SKM-1 treated with dmso at 0.1 percent for 144 hours (cell line): ENCODE measurements at regions not wholly inside any gene's neighbourhood (a gene's known extent, or its start where the extent isn't known, plus 50 kb on each side); places are given as distances from the start of the nearest gene placed in this dataset.

Experiments
- DNase-seq: peaks from one replicate; lab custom pipeline; 2025; ENCODE audit not compliant: unreplicated experiment; lab: John Stamatoyannopoulos, UW

GRCh38 chr7:25391961-25392587, 163.8 kb upstream of the NPVF start:
- DNase-seq, result no peak

DNA sequence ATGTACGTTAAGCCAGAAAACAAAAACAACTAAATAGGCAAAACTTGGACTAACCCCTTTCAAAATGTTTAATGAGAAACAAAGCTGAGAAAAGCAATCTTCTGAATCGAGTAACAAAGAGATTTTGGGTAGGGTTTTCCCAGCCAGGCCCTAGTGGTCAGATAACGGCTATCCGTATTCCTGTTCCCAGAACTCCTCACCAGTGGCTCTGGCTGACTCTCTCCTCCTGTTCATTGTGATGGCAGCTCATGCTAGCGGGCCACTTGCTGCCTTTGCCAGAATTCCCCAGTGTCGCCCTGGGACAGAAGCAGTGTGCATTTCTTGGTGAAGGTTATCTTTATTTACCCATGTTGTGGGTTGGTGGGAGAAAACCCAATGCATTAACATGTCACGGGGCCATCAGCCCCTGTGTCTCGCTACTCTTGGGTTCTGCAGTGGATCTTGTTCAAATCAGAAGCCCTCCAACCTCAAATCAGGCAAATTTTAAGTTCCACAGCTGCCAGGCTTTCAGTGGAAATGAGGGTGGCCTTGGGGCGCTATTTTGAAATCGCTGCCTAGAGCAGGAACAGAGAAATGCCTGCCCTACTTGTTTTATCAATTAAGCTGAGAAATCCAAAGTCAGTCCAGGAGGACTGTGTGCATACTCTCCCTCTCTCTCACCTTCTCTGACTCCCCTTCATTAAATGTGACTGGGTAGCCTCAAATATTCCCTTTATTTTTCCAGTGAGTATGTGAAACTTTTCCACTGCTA, 164.5 kb upstream of the NPVF start:
- no peak for DNase-seq

DNA sequence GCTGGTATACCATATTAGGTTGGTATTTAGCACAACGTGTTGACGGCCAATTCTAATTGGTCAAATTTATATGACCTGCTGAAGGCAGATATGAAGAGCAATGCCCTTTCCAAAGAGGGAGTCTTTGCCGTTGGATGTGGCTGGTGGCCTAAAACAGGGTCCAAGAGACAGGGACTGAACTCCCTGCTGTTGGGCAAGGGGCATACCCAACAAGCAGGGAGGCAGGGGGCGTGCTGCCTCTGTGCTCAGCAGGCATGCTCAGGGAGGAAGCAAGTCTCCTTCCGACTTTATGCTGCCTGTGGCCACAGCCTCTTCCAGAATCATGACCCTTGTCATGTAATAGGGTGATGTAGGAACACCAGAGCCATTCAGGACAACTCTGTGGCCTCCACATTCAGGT, 167.7 kb upstream of the NPVF start:
- no peak for DNase-seq

GRCh38 chr7:25396668-25397067, 168.4 kb upstream of the NPVF start:
- no peak for DNase-seq

DNA sequence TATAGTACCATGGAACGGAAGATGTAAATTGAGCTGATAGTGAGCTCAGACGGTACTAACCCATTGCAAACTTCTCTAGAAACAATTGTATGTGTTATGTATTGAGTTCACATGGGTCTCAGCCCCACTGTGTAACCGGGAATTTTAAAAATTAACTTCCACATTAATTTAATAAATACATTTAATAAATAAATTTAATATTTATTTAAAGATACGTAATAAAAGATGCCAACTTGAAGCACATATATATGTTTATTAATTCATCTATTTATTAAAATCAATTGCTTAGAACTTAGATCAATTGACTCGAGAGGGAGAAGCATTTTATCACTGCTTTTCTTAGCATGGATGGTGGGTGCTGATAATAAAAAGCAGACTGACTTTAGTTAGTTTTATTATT, 170.1 kb upstream of the NPVF start:
- no peak for DNase-seq

- DNase-seq, result no peak
Observed at GRCh38 chr7:25399000-25399750, 170.9 kb upstream of the NPVF start.

GRCh38 chr7:25402532-25402931, 174.2 kb upstream of the NPVF start:
- no peak for DNase-seq

GRCh38 chr7:25405736-25406135, 177.4 kb upstream of the NPVF start:
- DNase-seq, result no peak

- DNase-seq, result no peak
Observed at GRCh38 chr7:25407053-25407452, 178.8 kb upstream of the NPVF start.

GRCh38 chr7:25408012-25408687, 179.9 kb upstream of the NPVF start:
- no peak for DNase-seq

DNA sequence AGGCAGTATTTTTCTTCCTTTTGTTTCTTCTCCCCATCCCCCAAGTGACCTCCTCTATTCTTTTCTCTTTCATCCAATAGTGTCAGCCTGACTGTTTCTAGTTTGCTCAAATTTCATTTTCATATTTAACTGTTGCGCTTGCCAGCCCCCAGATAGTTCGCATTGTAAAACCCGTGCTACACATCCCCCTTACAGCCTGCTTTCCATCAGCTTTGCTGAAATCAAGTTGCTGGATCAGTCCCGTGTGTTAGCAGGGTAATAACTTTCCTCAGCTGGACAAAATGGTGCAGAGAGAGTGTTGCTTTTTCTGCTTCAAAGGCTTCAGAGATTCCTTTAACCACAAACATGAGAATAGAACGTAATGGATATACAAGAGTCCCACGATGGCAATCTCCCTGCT, 180.6 kb upstream of the NPVF start:
- DNase-seq, result no peak

- DNase-seq, result no peak
Observed at GRCh38 chr7:25409897-25410636, 181.8 kb upstream of the NPVF start.

DNA sequence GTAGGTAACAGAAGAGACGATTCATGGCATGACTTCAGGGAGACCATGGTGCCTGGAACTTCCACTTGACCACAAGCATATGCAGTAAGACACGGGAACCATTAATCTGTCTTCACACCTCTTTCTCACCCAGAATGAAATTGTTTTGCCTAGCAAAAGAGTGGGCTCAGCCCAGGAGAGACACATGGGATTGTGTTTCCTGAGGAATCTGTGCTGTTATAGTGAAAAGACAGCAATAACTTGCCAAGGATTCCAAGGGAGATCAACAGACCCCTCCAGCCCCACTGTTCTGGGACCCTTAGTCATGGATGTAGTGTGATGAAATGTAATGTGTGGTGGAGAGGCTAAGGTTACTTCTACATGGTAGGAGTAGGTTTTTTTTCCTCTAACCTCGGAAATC, 192.5 kb upstream of the NPVF start:
- no peak for DNase-seq

GRCh38 chr7:25424113-25424512, 195.8 kb upstream of the NPVF start:
- no peak for DNase-seq

DNA sequence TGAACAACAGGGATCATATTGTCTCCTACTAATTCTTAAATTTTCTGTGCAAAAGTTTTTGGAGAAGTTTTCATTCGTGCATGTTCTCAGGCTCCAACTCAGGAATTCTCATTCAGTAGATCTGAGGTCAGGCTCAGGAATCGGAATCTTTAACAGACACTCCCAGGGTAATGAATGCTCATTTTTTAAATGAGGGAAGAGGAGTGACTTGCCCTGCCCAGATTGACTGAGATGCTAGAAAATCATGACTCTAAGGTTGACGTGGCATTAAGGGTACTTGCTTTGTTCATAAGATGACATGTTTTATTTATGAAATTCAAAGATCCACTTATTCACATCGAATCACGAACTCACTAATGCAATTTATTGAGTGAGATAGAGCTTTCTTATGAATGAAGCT, 196.6 kb upstream of the NPVF start:
- no peak for DNase-seq

- peak; percentile 66 for DNase-seq
Observed at GRCh38 chr7:25427721-25428120, 199.4 kb upstream of the NPVF start.

- no peak for DNase-seq
Observed at GRCh38 chr7:25429731-25430130, 201.4 kb upstream of the NPVF start.

DNA sequence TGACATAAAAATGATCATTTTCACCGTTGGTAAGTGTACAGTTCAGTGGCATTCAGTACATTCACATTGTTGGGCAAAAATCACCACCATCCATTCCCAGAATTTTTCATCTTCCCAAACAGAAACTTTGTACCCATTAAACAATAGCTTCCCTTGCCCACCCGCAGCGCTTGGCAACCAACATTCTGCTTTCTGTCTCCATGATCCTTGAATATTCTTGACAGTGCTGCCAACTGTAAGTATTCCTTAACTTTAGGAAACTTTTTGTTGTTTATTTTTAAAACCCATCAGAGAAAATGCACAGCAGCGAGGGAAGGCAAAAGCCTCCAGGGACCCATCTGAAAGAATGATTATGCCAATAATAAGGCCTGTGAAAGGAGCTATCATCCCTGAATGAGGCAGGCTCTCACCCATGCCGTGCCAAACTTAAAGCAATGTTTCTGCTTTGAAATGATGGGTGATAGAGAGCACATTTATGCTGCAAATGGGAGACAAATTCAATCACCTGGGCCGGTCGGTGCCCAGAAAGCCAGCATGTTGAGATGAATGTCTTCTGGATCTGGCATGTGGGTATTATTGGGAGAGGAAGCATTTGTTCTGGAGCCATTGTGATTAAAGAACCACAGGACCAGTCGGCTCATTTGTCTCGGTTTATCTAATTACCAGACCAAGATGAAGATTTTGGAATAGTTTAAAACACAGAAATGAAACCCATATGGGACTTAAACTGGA, 202.1 kb upstream of the NPVF start:
- no peak for DNase-seq

- no peak for DNase-seq
Observed at GRCh38 chr7:25431956-25432450, 203.7 kb upstream of the NPVF start.

- DNase-seq, result no peak
Observed at GRCh38 chr7:25432807-25433206, 204.5 kb upstream of the NPVF start.
